HG03135 (cell line): ENCODE measurements at regions not wholly inside any gene's neighbourhood (a gene's known extent, or its start where the extent isn't known, plus 50 kb on each side); places are given as distances from the start of the nearest gene placed in this dataset.
"Not testable (repeated sequence)": the region's sequence is repeated elsewhere in the genome, so short reads cannot be mapped to it uniquely, and the experiment has no call there.

Source experiments
- ATAC-seq: cut with Tn5 transposase; IDR thresholded peaks from one replicate; pipeline ENCODE4 v1.9.1; 2021; ENCODE audit warnings: mild to moderate bottlenecking, moderate library complexity; ENCODE audit not compliant: unreplicated experiment

GRCh38 chr12:114504311-114504710 lies 98.4 kb upstream of the TBX5 start:
- no peak for ATAC-seq

DNA sequence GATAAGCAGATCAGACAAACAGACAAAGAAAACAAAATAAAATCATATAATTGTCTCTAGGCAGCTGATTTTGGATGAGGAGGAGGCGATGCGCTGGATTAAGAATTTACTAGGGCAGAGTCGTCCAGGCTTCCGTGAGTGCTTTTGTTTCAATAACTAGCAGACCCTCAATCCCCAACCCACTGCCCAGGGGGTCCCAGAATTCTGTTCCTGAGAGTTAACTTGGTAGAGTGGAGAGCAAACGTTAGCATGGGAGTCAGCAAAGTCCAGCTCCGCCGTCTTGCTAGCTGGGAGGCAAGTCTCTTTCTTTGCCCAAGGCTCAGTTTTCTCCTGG lies 95.5 kb upstream of the TBX5 start:
- no peak for ATAC-seq

DNA sequence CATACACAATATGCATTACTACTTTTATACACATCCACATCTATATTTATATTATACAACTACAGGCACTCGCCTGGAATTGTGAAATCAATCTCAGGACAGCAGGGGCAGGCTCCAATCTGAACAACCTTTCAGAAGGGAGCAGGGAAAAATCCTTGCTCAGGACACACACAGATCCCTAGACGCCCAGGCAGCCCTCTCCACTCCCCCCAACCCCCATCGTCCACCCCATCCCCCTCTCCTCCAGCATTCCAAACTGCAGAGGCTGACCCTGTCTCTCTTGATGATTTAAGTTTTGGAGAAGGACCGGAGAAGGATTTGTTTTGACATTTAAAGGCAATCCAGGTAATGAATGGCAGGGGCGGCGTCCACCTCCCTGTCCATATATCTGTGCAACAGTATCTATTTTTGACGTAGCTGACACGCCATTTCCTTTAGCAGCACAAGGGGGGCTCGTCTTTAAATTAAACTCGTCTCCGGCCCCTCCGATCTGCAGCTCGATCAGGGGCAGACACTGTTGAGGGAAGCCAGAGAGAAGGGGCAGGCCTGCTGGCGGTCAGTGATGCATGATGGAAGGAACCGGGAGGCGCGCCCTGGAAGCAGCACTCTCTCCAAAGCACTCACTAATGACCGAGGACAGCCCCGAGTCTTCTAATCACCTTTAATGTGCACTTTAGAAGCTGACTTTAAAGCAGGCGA lies 95.0 kb upstream of the TBX5 start:
- no peak for ATAC-seq

DNA sequence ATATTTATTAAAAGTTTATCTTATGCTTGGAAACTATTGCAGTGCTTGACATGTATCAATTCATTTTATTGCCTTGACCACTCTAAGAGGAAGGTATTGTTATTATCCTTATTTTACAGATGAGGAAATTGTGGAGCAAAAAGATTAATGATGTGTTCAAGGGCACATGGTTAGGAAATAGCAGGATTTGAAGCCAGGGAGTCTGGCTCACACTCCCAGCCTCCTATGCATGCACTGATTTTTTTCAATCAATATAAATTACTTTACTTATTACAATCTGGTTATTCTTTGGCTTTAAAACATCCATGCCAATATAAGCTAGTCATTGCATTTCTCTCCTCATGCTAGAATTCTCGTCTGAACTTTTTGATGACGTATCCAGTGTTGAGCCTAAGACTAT lies 94.2 kb upstream of the TBX5 start:
- no peak for ATAC-seq

- ATAC-seq: no peak
Measured at GRCh38 chr12:114499338-114499737, 93.4 kb upstream of the TBX5 start.

DNA sequence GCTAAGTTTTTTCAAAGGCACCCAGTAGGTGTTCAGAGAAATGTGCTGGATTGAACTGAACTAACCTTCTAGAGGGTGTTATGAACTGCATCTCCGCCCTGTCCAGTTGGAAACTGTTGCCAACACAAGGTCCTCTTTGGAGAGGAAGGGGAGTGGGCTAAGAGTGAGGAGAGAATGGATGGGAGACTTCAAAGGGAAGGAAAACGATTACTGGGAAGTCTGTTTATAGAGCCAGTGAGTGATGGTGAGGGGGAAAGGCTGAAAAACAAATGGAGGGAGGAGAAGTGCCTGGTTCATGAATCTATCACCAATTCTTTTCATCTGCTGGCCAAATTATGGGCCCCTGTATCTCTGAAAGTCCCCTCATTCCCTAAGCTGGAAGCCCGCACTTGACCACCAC lies 86.0 kb upstream of the TBX5 start:
- ATAC-seq: no peak

DNA sequence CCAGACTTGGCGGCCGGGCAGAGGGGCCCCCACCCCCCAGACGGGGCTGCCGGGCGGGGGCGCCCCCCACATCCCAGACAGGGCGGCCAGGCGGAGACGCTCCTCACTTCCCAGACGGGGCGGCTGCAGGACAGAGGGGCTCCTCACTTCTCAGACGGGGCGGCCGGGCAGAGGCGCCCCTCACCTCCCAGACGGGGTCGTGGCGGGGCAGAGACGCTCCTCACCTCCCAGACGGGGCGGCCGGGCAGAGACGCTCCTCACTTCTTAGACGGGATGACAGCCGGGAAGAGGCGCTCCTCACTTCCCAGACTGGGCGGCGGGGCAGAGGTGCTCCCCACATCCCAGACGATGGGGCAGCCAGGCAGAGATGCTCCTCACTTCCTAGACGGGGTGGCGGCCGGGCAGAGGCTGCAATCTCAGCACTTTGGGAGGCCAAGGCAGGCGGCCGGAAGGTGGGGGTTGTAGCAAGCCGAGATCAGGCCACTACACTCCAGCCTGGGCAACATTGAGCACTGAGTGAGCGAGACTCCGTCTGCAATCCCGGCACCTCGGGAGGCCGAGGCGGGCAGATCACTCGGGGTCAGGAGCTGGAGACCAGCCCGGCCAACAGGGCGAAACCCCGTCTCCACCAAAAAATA lies 79.0 kb upstream of the TBX5 start:
- not testable (repeated sequence) for ATAC-seq

- ATAC-seq: no peak
Measured at GRCh38 chr12:114483996-114484395, 78.1 kb upstream of the TBX5 start.

DNA sequence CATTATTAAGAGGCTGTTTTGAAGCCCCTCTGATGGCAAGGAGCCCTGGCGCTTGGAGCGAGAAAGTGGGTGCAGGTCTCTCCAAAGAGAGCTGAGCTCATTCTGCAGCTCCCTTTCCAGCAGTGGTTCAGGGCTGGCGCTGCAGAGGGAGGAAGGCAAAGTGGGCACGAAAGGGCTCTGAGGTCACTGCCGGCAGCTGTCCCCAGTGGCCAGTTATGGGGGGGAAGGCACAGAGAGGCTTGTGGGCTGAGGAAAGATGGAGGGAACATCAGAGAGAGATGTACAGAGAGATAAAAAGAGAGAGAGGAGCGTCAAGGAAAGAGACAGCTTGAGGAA lies 75.2 kb upstream of the TBX5 start:
- ATAC-seq: no peak

- ATAC-seq: no peak
Measured at GRCh38 chr12:114480337-114481199, 74.6 kb upstream of the TBX5 start.

DNA sequence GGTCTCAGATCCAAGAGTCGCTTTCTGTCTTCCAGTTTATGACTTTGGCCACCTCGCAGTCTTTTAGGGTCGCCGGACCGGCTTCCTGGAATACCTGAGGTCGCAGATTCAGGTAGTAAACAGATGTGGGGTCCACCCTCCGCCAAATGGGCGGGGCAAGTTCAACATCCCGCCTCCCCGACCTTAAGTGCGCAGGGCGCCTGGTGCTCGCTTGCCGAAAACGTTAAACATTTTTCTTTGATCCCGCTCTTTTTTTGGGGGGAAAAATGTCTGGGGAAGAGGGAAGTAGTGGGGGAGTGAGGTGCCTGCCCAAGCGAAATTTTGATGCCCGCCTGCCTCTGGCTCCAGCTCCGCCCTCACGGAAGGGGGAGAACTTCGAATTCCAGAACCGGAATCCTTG lies 73.9 kb upstream of the TBX5 start:
- no peak for ATAC-seq

GRCh38 chr12:114478865-114479264 lies 72.9 kb upstream of the TBX5 start:
- no peak for ATAC-seq

DNA sequence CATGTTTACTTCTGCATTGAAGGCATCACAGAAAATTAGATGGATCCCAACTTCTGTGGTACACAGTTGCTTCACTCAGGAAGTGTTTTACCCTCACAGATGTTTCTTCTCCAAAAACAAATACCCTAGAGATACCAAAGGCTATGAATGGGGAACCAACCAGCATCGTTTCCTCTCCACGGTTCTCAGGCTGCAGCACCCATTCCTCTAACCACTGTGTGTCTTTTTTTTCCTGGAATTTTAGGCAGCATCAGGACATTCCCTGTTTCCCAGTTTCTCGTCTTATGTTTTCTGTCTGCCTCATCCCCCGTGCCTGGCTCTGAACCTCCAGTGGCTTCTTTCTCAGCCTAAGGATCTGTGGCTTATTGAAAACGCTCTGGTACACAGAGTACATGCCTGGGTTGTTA lies 72.0 kb upstream of the TBX5 start:
- no peak for ATAC-seq

DNA sequence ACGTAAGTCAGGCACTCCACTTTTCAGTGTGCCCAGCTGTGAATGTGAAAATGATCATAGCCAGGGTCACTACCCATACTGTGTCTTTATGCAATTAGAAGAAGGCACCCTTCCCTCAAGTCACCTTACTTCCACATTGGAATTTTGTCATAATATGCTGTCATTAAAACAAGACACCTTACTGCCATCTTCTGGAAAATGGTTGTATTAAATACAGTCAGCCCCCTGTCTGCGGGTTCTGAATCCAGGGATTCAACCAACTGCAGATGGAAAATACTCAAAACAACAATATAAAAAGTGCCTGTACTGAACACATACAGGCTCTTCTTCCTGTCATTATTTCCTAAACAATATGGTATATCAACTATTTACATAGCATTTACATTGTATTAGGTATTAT lies 70.2 kb upstream of the TBX5 start:
- ATAC-seq: no peak

DNA sequence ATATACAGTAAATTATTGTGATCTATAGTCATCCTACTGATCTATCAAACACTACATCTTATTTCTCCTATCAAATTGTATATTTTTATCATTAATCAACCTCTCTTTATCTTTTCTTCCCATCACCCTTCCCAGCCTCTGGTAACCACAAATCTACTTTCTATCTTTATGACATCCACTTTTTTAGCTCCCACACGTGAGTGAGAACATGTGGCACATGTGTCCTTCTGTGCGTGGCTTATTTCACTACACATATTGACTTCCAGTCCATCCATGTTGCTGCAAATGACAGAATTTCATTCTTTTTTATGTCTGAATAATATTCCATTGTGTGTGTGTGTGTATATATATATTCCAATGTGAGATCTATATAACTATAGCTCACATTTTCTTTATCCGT lies 67.8 kb upstream of the TBX5 start:
- ATAC-seq: no peak

- ATAC-seq: no peak
Measured at GRCh38 chr12:114473018-114473417, 67.1 kb upstream of the TBX5 start.

- ATAC-seq: no peak
Measured at GRCh38 chr12:114457620-114458019, 51.7 kb upstream of the TBX5 start.
